H1 (cell line): ENCODE measurements at regions not wholly inside any gene's neighbourhood (a gene's known extent, or its start where the extent isn't known, plus 50 kb on each side); places are given as distances from the start of the nearest gene placed in this dataset.

Experiments used
- CTCF ChIA-PET: fragments of 300-600 bp; sonication (Branson Sonifier 250); formaldehyde crosslinking; loops from one replicate; lab custom pipeline; 2021; ENCODE audit not compliant: partially characterized antibody; lab: Charles Lee
- POLR2A ChIA-PET: fragments of 300-600 bp; sonication (Branson Sonifier 250); formaldehyde crosslinking; loops from one replicate; lab custom pipeline; 2021; ENCODE audit warnings: inconsistent platforms; ENCODE audit not compliant: partially characterized antibody; lab: Charles Lee
- DNase-seq, 2 experiments: peaks; one replicate each; pipeline versions ENCODE4 v3.0.0 to v3.0.0-alpha.2; 2010 to 2022; ENCODE audit warnings: low spot score in 2 of 2, low read depth in 1 of 2, mixed read lengths in 1 of 2
- FAIRE-seq: peaks from 2 replicates; lab custom pipeline; 2011; peaks lifted over from hg19 to GRCh38; lab: Jason Lieb, UNC
- H2AFZ ChIP-seq: 2 replicates; pipeline ENCODE4 v1.8.1; 2012; ENCODE audit warnings: low read length, inconsistent platforms
- H2AK5ac ChIP-seq: 2 replicates; pipeline ENCODE4 v1.6.1; 2013; ENCODE audit warnings: low read depth, low read length
- H2BK120ac ChIP-seq: replicated peaks from 2 replicates; pipeline ENCODE3; 2013; ENCODE audit warnings: low read depth, low read length, inconsistent platforms
- H2BK12ac ChIP-seq: 2 replicates; pipeline ENCODE4 v1.6.1; 2013; ENCODE audit warnings: low read depth, low read length
- H2BK15ac ChIP-seq: 2 replicates; pipeline ENCODE4 v1.6.1; 2013; ENCODE audit warnings: low read length
- H2BK20ac ChIP-seq: 2 replicates; pipeline ENCODE4 v1.6.1; 2013; ENCODE audit warnings: low read length
- H2BK5ac ChIP-seq: 2 replicates; pipeline ENCODE4 v1.6.1; 2013; ENCODE audit warnings: low read depth, low read length
- H3K14ac ChIP-seq: 2 replicates; pipeline ENCODE4 v1.6.1; 2013; ENCODE audit warnings: inconsistent platforms; ENCODE audit not compliant: insufficient read length
- H3K18ac ChIP-seq: 2 replicates; pipeline ENCODE4 v1.6.1; 2013; ENCODE audit warnings: low read length; ENCODE audit errors: extremely low read depth
- H3K23ac ChIP-seq: 2 replicates; pipeline ENCODE4 v1.6.1; 2013; ENCODE audit warnings: inconsistent platforms; ENCODE audit not compliant: insufficient read length
- H3K23me2 ChIP-seq: 2 replicates; pipeline ENCODE4 v1.6.1; 2013; ENCODE audit warnings: low read depth, low read length
- H3K27ac ChIP-seq: 2 replicates; pipeline ENCODE4 v1.6.1; 2011; ENCODE audit warnings: low read depth, low read length, inconsistent platforms
- H3K27me3 ChIP-seq, 4 experiments: replicated peaks in 1 of 4; 1 replicate in 1 of 4; 2 replicates in 3 of 4; pipeline versions ENCODE4 v1.6.1 to v1.8.1; 2011 to 2013; ENCODE audit warnings: low read length in 3 of 4, mild to moderate bottlenecking in 3 of 4, inconsistent platforms in 2 of 4, mixed read lengths in 2 of 4, moderate library complexity in 1 of 4; ENCODE audit not compliant: control insufficient read depth in 3 of 4, insufficient read depth in 3 of 4; ENCODE audit errors: extremely low read depth in 1 of 4
- H3K36me3 ChIP-seq, 4 experiments: 2 replicates each; pipeline versions ENCODE4 v1.6.1 to v1.8.1; 2011 to 2013; ENCODE audit warnings: mild to moderate bottlenecking in 4 of 4, low read length in 3 of 4, moderate library complexity in 2 of 4, control low read depth in 1 of 4, inconsistent platforms in 1 of 4; ENCODE audit not compliant: insufficient read depth in 4 of 4, control insufficient read depth in 2 of 4
- H3K4ac ChIP-seq: replicated peaks from 2 replicates; pipeline ENCODE3; 2013; ENCODE audit warnings: low read length, low read depth, mixed read lengths, inconsistent platforms; ENCODE audit not compliant: insufficient read length
- H3K4me1 ChIP-seq, 4 experiments: replicated peaks in 1 of 4; 1 replicate in 1 of 4; 2 replicates in 3 of 4; pipeline versions ENCODE4 v1.6.1 to v1.8.1; 2011 to 2013; ENCODE audit warnings: low read length in 3 of 4, inconsistent platforms in 2 of 4, mixed read lengths in 1 of 4; ENCODE audit not compliant: insufficient read depth in 4 of 4, control insufficient read depth in 3 of 4
- H3K4me2 ChIP-seq, 2 experiments: 2 replicates each; pipeline versions ENCODE4 v1.6.1 to v1.8.1; 2011 to 2013; ENCODE audit warnings: low read depth in 2 of 2, low read length in 2 of 2, control low read depth in 1 of 2, inconsistent platforms in 1 of 2, mild to moderate bottlenecking in 1 of 2; ENCODE audit not compliant: insufficient read depth in 1 of 2
- H3K4me3 ChIP-seq, 4 experiments: fragments of 200-600, 300-600 bp in 1 of 4; sonication (generic), shearing (Covaris generic), sonication (Bioruptor Twin) in 1 of 4; 2 replicates each; pipeline versions ENCODE4 v1.5.1 to v1.8.1; 2011 to 2016; ENCODE audit warnings: low read length in 4 of 4, low read depth in 3 of 4, control low read depth in 2 of 4, inconsistent platforms in 2 of 4, mild to moderate bottlenecking in 2 of 4, mixed read lengths in 1 of 4, moderate library complexity in 1 of 4; ENCODE audit not compliant: insufficient read depth in 2 of 4; ENCODE audit errors: extremely low read depth in 1 of 4
- H3K56ac ChIP-seq: replicated peaks from 2 replicates; pipeline ENCODE3; 2013; ENCODE audit warnings: low read depth, mild to moderate bottlenecking, mixed read lengths, low read length, inconsistent platforms; ENCODE audit not compliant: insufficient read length
- H3K79me1 ChIP-seq: 2 replicates; pipeline ENCODE4 v1.6.1; 2013; ENCODE audit warnings: low read depth, low read length, control low read depth
- H3K79me2 ChIP-seq, 2 experiments: 2 replicates each; pipeline versions ENCODE4 v1.6.1 to v1.8.1; 2012 to 2013; ENCODE audit warnings: low read length in 2 of 2, mild to moderate bottlenecking in 2 of 2, inconsistent platforms in 1 of 2; ENCODE audit not compliant: insufficient read depth in 2 of 2, control insufficient read depth in 1 of 2
- H3K9ac ChIP-seq, 4 experiments: replicated peaks in 1 of 4; 1 replicate in 1 of 4; 2 replicates in 3 of 4; pipeline versions ENCODE4 v1.6.1 to v1.8.1; 2011 to 2013; ENCODE audit warnings: low read depth in 3 of 4, low read length in 3 of 4, control low read depth in 2 of 4, mild to moderate bottlenecking in 2 of 4, moderate library complexity in 2 of 4, inconsistent platforms in 1 of 4; ENCODE audit errors: extremely low read depth in 1 of 4
- H3K9me3 ChIP-seq, 2 experiments: 2 replicates each; pipeline versions ENCODE4 v1.6.1 to v1.8.1; 2012 to 2013; ENCODE audit warnings: mild to moderate bottlenecking in 2 of 2, moderate library complexity in 2 of 2, control low read depth in 1 of 2, inconsistent platforms in 1 of 2, low read depth in 1 of 2, low read length in 1 of 2, mixed read lengths in 1 of 2; ENCODE audit not compliant: insufficient read depth in 2 of 2
- H4K20me1 ChIP-seq, 2 experiments: replicated peaks in 1 of 2; 2 replicates each; pipeline versions ENCODE3 to v1.8.1; 2011 to 2013; ENCODE audit warnings: inconsistent platforms in 2 of 2, low read length in 2 of 2, mild to moderate bottlenecking in 1 of 2; ENCODE audit not compliant: insufficient read depth in 2 of 2, control insufficient read depth in 1 of 2
- H4K5ac ChIP-seq: 2 replicates; pipeline ENCODE4 v1.6.1; 2013; ENCODE audit warnings: low read length, low read depth, mixed read lengths, inconsistent platforms; ENCODE audit not compliant: insufficient read length
- H4K8ac ChIP-seq: 2 replicates; pipeline ENCODE4 v1.8.0; 2013; ENCODE audit warnings: mild to moderate bottlenecking, moderate library complexity, low read length, inconsistent platforms; ENCODE audit not compliant: insufficient read depth; ENCODE audit errors: extremely low read depth
- H4K91ac ChIP-seq: replicated peaks from 2 replicates; pipeline ENCODE3; 2013; ENCODE audit warnings: low read length, mixed read lengths, inconsistent platforms; ENCODE audit not compliant: insufficient read length
- CREB1 ChIP-seq: IDR thresholded peaks from 2 replicates; pipeline ENCODE4 v1.6.1; 2012; ENCODE audit warnings: inconsistent platforms
- TCF12 ChIP-seq: IDR thresholded peaks from 2 replicates; pipeline ENCODE4 v1.6.1; 2011; ENCODE audit warnings: low read depth, mild to moderate bottlenecking, low read length
- WGBS, 2 experiments: shearing (Covaris generic) in 1 of 2; methylation state at CpG; one replicate each; pipeline versions ENCODE4 v1.1.6 to v1.1.7; 2013 to 2015; ENCODE audit warnings: low lambda C conversion rate in 2 of 2, mixed read lengths in 2 of 2, inconsistent platforms in 1 of 2, low coverage in 1 of 2, missing lambda C conversion rate in 1 of 2; ENCODE audit not compliant: insufficient replicate concordance in 2 of 2, insufficient coverage in 1 of 2, insufficient read length in 1 of 2; ENCODE audit errors: extremely low coverage in 1 of 2, missing lambda C conversion rate in 1 of 2; 5-methylcytosine and 5-hydroxymethylcytosine counted together

DNA sequence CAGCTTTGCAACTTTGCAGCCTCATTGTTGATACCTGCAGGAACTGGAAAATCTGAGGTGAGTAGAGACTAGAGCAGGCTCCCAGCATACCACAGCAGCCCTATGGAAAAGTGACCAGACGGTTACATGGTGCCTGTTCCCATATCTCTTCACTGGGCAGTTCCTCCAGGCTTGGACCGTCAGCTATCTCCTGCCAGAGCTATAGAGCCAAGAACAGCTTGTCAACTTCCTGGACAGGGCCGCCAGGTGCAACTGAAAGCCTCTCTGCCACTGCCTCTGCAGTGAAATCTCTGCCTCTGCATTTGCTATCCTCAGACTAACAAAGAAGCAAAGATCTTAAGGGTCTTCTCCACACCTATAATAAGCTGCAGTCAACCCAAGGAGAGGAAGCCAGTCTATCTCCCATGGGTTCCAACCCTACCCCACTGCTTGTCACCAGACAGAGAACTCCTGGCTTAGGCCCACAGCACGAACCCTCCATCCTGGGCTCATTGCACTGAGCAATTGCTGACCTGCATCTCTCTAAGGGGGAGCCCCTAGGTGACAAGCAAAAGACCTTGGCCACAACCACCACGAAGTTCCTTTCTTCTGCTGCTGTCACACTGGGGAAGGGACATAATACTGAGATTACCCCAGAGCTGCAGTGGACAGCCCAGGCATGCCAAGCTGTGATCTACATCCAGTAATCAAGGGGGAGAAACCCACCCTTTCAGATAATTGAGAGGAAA lies 60.1 kb upstream of the KHDRBS2 start:
- no peak overlapping the region for H2AK5ac ChIP-seq
- H3K23me2 ChIP-seq, result no peaks in the 10 kb centered on the region
- no peak for DNase-seq
- no peaks in the 10 kb centered on the region for H3K9me3 ChIP-seq
- H3K23ac ChIP-seq, result no peak overlapping the region
- 84% methylated on average over 5 of the region's 5 CpGs; no CpG with 5 or more reads in 1 of the 2 experiments for WGBS, 2 experiments
- H3K9ac ChIP-seq, result no peak overlapping the region
- no peak overlapping the region for H3K27ac ChIP-seq
- H3K79me2 ChIP-seq, result no peaks in the 10 kb centered on the region
- H3K56ac ChIP-seq, result no peak overlapping the region
- ChIA-PET POLR2A (no interaction called here), CTCF (interaction anchor here (1.1 to 1.7 kb wide), 2 partner anchors 8 to 76 kb away, joined by 3 to 6 read pairs; no protein-coding TSS in a partner anchor)
- no peak overlapping the region for H2BK20ac ChIP-seq
- H3K4me2 ChIP-seq, result no peak overlapping the region
- H4K20me1 ChIP-seq, result no peaks in the 10 kb centered on the region
- H4K5ac ChIP-seq, result no peak overlapping the region
- H4K8ac ChIP-seq, result no peak overlapping the region
- no peak for TF ChIP-seq CREB1
- TF ChIP-seq TCF12, result no peak
- H3K36me3 ChIP-seq, result no peaks in the 10 kb centered on the region
- no peaks in the 10 kb centered on the region for H3K4me1 ChIP-seq
- H3K27me3 ChIP-seq, result no peaks in the 10 kb centered on the region
- H2BK5ac ChIP-seq, result no peak overlapping the region
- no peak overlapping the region for H3K4me3 ChIP-seq
- no peak overlapping the region for H2BK12ac ChIP-seq
- H3K18ac ChIP-seq, result no peak overlapping the region
- FAIRE-seq, result no peak
- no peak overlapping the region for H2AFZ ChIP-seq
- H2BK15ac ChIP-seq, result no peak overlapping the region
- H4K91ac ChIP-seq, result no peak overlapping the region
- no peaks in the 10 kb centered on the region for H3K79me1 ChIP-seq
- H2BK120ac ChIP-seq, result no peak overlapping the region
- no peak overlapping the region for H3K4ac ChIP-seq
- H3K14ac ChIP-seq, result no peak overlapping the region
